Liver (tissue), 8 donors: ENCODE measurements at regions not wholly inside any gene's neighbourhood (a gene's known extent, or its start where the extent isn't known, plus 50 kb on each side); places are given as distances from the start of the nearest gene placed in this dataset.

ENCODE experiments used
- DNase-seq: peaks from one replicate; pipeline ENCODE4 v3.0.0-alpha.2; 2017; ENCODE audit warnings: low spot score
- H3K27ac ChIP-seq, 2 donors: one replicate each; pipeline ENCODE4 v1.7.0; 2013; ENCODE audit warnings: inconsistent platforms in 2 of 2, low read length in 2 of 2, control low read depth in 1 of 2, low read depth in 1 of 2, mild to moderate bottlenecking in 1 of 2
- H3K27me3 ChIP-seq, 4 donors: one replicate each; pipeline versions ENCODE4 v1.6.1 to v1.7.0; 2013; ENCODE audit warnings: low read length in 3 of 4, inconsistent platforms in 1 of 4, mild to moderate bottlenecking in 1 of 4, moderate library complexity in 1 of 4; ENCODE audit not compliant: control insufficient read depth in 4 of 4, insufficient read depth in 4 of 4
- H3K36me3 ChIP-seq, 4 donors: one replicate each; pipeline versions ENCODE4 v1.6.1 to v1.7.0; 2013; ENCODE audit warnings: low read length in 3 of 4, mild to moderate bottlenecking in 3 of 4, low read depth in 1 of 4, moderate library complexity in 1 of 4; ENCODE audit not compliant: control insufficient read depth in 4 of 4, insufficient read depth in 3 of 4
- H3K4me1 ChIP-seq, 4 donors: one replicate each; pipeline versions ENCODE4 v1.6.1 to v1.7.0; 2013; ENCODE audit warnings: low read length in 3 of 4, mild to moderate bottlenecking in 3 of 4, moderate library complexity in 1 of 4; ENCODE audit not compliant: control insufficient read depth in 4 of 4, insufficient read depth in 4 of 4
- H3K4me3 ChIP-seq, 3 donors: one replicate each; pipeline versions ENCODE4 v1.6.1 to v1.7.0; 2013; ENCODE audit warnings: low read length in 3 of 3, control low read depth in 1 of 3, low read depth in 1 of 3, mild to moderate bottlenecking in 1 of 3
- H3K9ac ChIP-seq, 2 donors: one replicate each; pipeline ENCODE4 v1.7.0; 2013; ENCODE audit warnings: low read length in 2 of 2, mild to moderate bottlenecking in 2 of 2, moderate library complexity in 2 of 2, control low read depth in 1 of 2, low read depth in 1 of 2
- H3K9me3 ChIP-seq, 4 donors: one replicate each; pipeline versions ENCODE4 v1.6.1 to v1.7.0; 2013; ENCODE audit warnings: low read length in 3 of 4; ENCODE audit not compliant: control insufficient read depth in 4 of 4
- ATF3 ChIP-seq: IDR thresholded peaks from 2 replicates; pipeline ENCODE4 v1.6.1; 2016; ENCODE audit warnings: antibody characterized with exemption
- CTCF ChIP-seq: fragments of 150-350 bp; IDR thresholded peaks from 2 replicates; pipeline ENCODE4 v1.5.1; 2017; ENCODE audit warnings: improper control_type of control experiment, low read depth, low read length; ENCODE audit not compliant: missing input control
- EGR1 ChIP-seq, 2 donors: IDR thresholded peaks; 2 replicates each; pipeline ENCODE4 v1.6.1; 2016 to 2018; ENCODE audit warnings: antibody characterized with exemption in 2 of 2, low read depth in 2 of 2
- FOXA1 ChIP-seq: IDR thresholded peaks from 2 replicates; pipeline ENCODE4 v1.6.1; 2016; ENCODE audit warnings: antibody characterized with exemption
- FOXA2 ChIP-seq: IDR thresholded peaks from 2 replicates; pipeline ENCODE4 v1.6.1; 2016; ENCODE audit warnings: antibody characterized with exemption
- GABPA ChIP-seq, 2 donors: IDR thresholded peaks in 1 of 2; conservative IDR thresholded peaks in 1 of 2; 2 replicates each; pipeline ENCODE4 v1.6.1; 2016; ENCODE audit warnings: antibody characterized with exemption in 2 of 2, mild to moderate bottlenecking in 1 of 2, moderate library complexity in 1 of 2
- HNF4A ChIP-seq, 2 donors: conservative IDR thresholded peaks; 2 replicates each; pipeline ENCODE4 v1.6.1; 2016; ENCODE audit warnings: antibody characterized with exemption in 2 of 2, mild to moderate bottlenecking in 2 of 2
- HNF4G ChIP-seq: IDR thresholded peaks from 2 replicates; pipeline ENCODE4 v1.6.1; 2016; ENCODE audit warnings: antibody characterized with exemption
- JUND ChIP-seq, 2 donors: IDR thresholded peaks; 2 replicates each; pipeline ENCODE4 v1.6.1; 2016; ENCODE audit warnings: antibody characterized with exemption in 2 of 2
- NR2F2 ChIP-seq: IDR thresholded peaks from 2 replicates; pipeline ENCODE4 v1.6.1; 2016; ENCODE audit warnings: antibody characterized with exemption
- RAD21 ChIP-seq, 2 donors: IDR thresholded peaks; 2 replicates each; pipeline ENCODE4 v1.6.1; 2016; ENCODE audit warnings: antibody characterized with exemption in 2 of 2, mild to moderate bottlenecking in 2 of 2
- REST ChIP-seq: IDR thresholded peaks from 2 replicates; pipeline ENCODE4 v1.6.1; 2016; ENCODE audit warnings: antibody characterized with exemption, mild to moderate bottlenecking
- RXRA ChIP-seq, 2 donors: IDR thresholded peaks; 2 replicates each; pipeline ENCODE4 v1.6.1; 2017 to 2018; ENCODE audit warnings: antibody characterized with exemption in 2 of 2, mild to moderate bottlenecking in 1 of 2
- SP1 ChIP-seq: IDR thresholded peaks from 2 replicates; pipeline ENCODE4 v1.6.1; 2018; ENCODE audit warnings: antibody characterized with exemption, mild to moderate bottlenecking
- TAF1 ChIP-seq: conservative IDR thresholded peaks from 2 replicates; pipeline ENCODE4 v1.6.1; 2016; ENCODE audit warnings: antibody characterized with exemption, mild to moderate bottlenecking
- YY1 ChIP-seq: IDR thresholded peaks from 2 replicates; pipeline ENCODE4 v1.6.1; 2016; ENCODE audit warnings: antibody characterized with exemption, mild to moderate bottlenecking
- WGBS: extraction: QIAGEN DNeasy Blood & Tissue Kit; methylation state at CpG from one replicate; pipeline ENCODE4 v1.1.7; 2013; 5-methylcytosine and 5-hydroxymethylcytosine counted together
- TF ChIP-seq, protein P1 (sequence below): IDR thresholded peaks from 2 replicates; pipeline ENCODE4 v1.6.1; 2016; ENCODE audit warnings: antibody characterized with exemption
- TF ChIP-seq, protein P2 (sequence below): IDR thresholded peaks from 2 replicates; pipeline ENCODE4 v1.6.1; 2016; ENCODE audit warnings: antibody characterized with exemption
- donor health status: healthy.
- donor health status: healthy.
- donor health status: healthy.
- donor health status: healthy.
- donor health status: healthy.

DNA sequence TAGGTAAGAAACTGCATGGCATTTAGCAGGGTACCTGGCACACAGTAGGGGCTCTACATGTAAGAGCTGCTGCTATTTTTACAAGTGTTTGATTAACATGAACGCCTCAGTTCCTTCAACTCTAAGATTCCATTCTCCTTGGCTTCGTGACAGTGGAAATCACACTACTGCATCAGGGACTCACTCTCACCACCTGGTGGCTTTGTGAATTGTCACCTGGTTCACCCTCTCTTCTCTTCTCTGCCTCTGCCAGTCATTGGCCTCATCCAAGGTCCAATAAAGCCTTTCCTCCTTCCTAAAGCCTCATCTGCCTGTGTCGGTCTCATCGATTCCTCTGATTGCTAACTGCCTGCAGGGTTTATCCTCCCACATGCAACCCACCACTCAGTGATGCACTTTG, 476.4 kb downstream of the VRK1 start:
- WGBS = 70% methylated on average over 4 of the region's 4 CpGs
- no peak for TF ChIP-seq HNF4A (conservative IDR thresholded peaks at IDR 0.05)
- no peak for TF ChIP-seq HNF4G
- no peak for TF ChIP-seq JUND (IDR thresholded peaks at IDR 0.05)
- TF ChIP-seq YY1 = no peak
- TF ChIP-seq RAD21 (IDR thresholded peaks at IDR 0.05) = no peak
- no peak for TF ChIP-seq ATF3
- TF ChIP-seq EGR1 (IDR thresholded peaks at IDR 0.05; ENCODE audit: low read depth in 2 of 2) = no peak
- no peak for TF ChIP-seq GABPA (IDR thresholded peaks at IDR 0.05 in 1 of 2, conservative IDR thresholded peaks at IDR 0.05 in 1 of 2)
- Histone ChIP-seq H3K4me3 (no peak overlapping the region), H3K9me3 (no peaks in the 10 kb centered on the region), H3K27ac (no peak overlapping the region), H3K36me3 (no peaks in the 10 kb centered on the region), H3K4me1 (peaks cover 0 to 6% (median 1%) of the 10 kb centered on the region in 4 donors), H3K9ac (no peak overlapping the region), H3K27me3 (peaks cover 0 to 9% (median 0%) of the 10 kb centered on the region in 4 donors)
- DNase-seq = no peak

GRCh38 chr14:97274626-97275025, 477.4 kb downstream of the VRK1 start:
- no peak for DNase-seq
- 68% methylated on average over 8 of the region's 8 CpGs for WGBS

DNA sequence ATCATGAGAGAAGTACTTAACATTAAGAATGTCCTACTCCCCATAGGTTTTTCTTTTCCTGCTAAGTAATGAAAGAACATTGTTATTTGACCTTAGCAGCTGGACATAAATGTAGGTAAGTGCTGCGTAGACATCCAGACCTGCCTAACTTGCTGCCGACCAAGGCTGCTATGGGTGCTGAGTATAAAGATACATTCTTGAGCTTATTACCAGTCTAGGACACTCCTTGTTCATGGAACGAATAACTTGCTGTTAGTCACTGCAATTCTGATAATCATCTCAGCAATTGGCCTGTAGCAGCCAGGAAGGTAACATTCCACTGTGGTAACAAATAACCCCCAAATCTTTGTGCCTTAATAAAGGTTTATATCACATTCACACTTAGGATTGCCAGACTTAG, 478.1 kb downstream of the VRK1 start:
- Histone ChIP-seq H3K27me3 (peaks cover 0 to 14% (median 0%) of the 10 kb centered on the region in 4 donors), H3K9me3 (no peaks in the 10 kb centered on the region), H3K27ac (no peak overlapping the region), H3K4me3 (no peak overlapping the region), H3K4me1 (peaks cover 0 to 4% (median 0%) of the 10 kb centered on the region in 4 donors), H3K36me3 (no peaks in the 10 kb centered on the region), H3K9ac (no peak overlapping the region)
- 78% methylated on average over 3 of the region's 3 CpGs for WGBS
- DNase-seq = no peak
- TF ChIP-seq FOXA2 = no peak
- no peak for TF ChIP-seq HNF4G
- TF ChIP-seq JUND (IDR thresholded peaks at IDR 0.05) = no peak
- TF ChIP-seq, protein P1, sequence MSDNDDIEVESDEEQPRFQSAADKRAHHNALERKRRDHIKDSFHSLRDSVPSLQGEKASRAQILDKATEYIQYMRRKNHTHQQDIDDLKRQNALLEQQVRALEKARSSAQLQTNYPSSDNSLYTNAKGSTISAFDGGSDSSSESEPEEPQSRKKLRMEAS = no peak
- TF ChIP-seq NR2F2 = no peak
- TF ChIP-seq YY1 = no peak
- TF ChIP-seq CTCF = no peak
- no peak for TF ChIP-seq RXRA (IDR thresholded peaks at IDR 0.05)
- TF ChIP-seq TAF1 = no peak
- TF ChIP-seq HNF4A (conservative IDR thresholded peaks at IDR 0.05) = no peak
- no peak for TF ChIP-seq EGR1 (IDR thresholded peaks at IDR 0.05; ENCODE audit: low read depth in 2 of 2)
- TF ChIP-seq, protein P2, sequence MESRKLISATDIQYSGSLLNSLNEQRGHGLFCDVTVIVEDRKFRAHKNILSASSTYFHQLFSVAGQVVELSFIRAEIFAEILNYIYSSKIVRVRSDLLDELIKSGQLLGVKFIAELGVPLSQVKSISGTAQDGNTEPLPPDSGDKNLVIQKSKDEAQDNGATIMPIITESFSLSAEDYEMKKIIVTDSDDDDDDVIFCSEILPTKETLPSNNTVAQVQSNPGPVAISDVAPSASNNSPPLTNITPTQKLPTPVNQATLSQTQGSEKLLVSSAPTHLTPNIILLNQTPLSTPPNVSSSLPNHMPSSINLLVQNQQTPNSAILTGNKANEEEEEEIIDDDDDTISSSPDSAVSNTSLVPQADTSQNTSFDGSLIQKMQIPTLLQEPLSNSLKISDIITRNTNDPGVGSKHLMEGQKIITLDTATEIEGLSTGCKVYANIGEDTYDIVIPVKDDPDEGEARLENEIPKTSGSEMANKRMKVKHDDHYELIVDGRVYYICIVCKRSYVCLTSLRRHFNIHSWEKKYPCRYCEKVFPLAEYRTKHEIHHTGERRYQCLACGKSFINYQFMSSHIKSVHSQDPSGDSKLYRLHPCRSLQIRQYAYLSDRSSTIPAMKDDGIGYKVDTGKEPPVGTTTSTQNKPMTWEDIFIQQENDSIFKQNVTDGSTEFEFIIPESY = no peak
- TF ChIP-seq FOXA1 = no peak
- TF ChIP-seq REST = no peak
- TF ChIP-seq RAD21 (IDR thresholded peaks at IDR 0.05) = no peak
- no peak for TF ChIP-seq GABPA (IDR thresholded peaks at IDR 0.05 in 1 of 2, conservative IDR thresholded peaks at IDR 0.05 in 1 of 2)
- TF ChIP-seq ATF3 = no peak
- TF ChIP-seq SP1 = no peak

More at GRCh38 chr14:97274626-97275025, 477.4 kb downstream of the VRK1 start:
- Histone ChIP-seq H3K27ac (no peak overlapping the region), H3K27me3 (peaks cover 0 to 13% (median 0%) of the 10 kb centered on the region in 4 donors), H3K9ac (no peak overlapping the region), H3K4me3 (no peak overlapping the region), H3K36me3 (no peaks in the 10 kb centered on the region), H3K4me1 (peaks cover 0 to 6% (median 1%) of the 10 kb centered on the region in 4 donors), H3K9me3 (no peaks in the 10 kb centered on the region)
- TF ChIP-seq SP1 = no peak
- TF ChIP-seq, protein P1 = no peak
- no peak for TF ChIP-seq FOXA2
- no peak for TF ChIP-seq GABPA (IDR thresholded peaks at IDR 0.05 in 1 of 2, conservative IDR thresholded peaks at IDR 0.05 in 1 of 2)
- no peak for TF ChIP-seq EGR1 (IDR thresholded peaks at IDR 0.05; ENCODE audit: low read depth in 2 of 2)
- TF ChIP-seq HNF4A (conservative IDR thresholded peaks at IDR 0.05) = no peak
- no peak for TF ChIP-seq RXRA (IDR thresholded peaks at IDR 0.05)
- no peak for TF ChIP-seq FOXA1
